Esophagus muscularis mucosa (tissue), 4 donors: ENCODE measurements at regions not wholly inside any gene's neighbourhood (a gene's known extent, or its start where the extent isn't known, plus 50 kb on each side); places are given as distances from the start of the nearest gene placed in this dataset.

Experiments
- DNase-seq: peaks from one replicate; pipeline ENCODE4 v3.0.0-alpha.2; 2017; ENCODE audit errors: extremely low spot score
- H3K27ac ChIP-seq, 4 donors: fragments of 200-600 bp; sonication (generic); replicated peaks in 1 of 4; 1 replicate in 3 of 4; 2 replicates in 1 of 4; pipeline ENCODE4 v1.5.1; 2016 to 2019; ENCODE audit warnings: mild to moderate bottlenecking in 1 of 4
- H3K27me3 ChIP-seq, 4 donors: fragments of 200-600 bp; sonication (generic); one replicate each; pipeline versions ENCODE4 v1.5.1 to v1.6.0; 2016 to 2019
- H3K36me3 ChIP-seq, 4 donors: fragments of 200-600 bp; sonication (generic); one replicate each; pipeline ENCODE4 v1.5.1; 2016 to 2019
- H3K4me1 ChIP-seq, 4 donors: fragments of 200-600 bp; sonication (generic); one replicate each; pipeline ENCODE4 v1.5.1; 2016 to 2019
- H3K4me3 ChIP-seq, 4 donors: fragments of 200-600 bp; sonication (generic); 1 replicate in 2 of 4; 2 replicates in 2 of 4; pipeline ENCODE4 v1.5.1; 2016 to 2019; ENCODE audit warnings: mild to moderate bottlenecking in 4 of 4, moderate library complexity in 1 of 4
- H3K9me3 ChIP-seq, 4 donors: fragments of 200-600 bp; sonication (generic); 1 replicate in 3 of 4; 2 replicates in 1 of 4; pipeline ENCODE4 v1.5.1; 2016 to 2019
- CTCF ChIP-seq, 3 experiments: fragments of 200-600 bp in 2 of 3; fragments of 450-650 bp in 1 of 3; sonication (generic) in 2 of 3; IDR thresholded peaks; one replicate each; pipeline ENCODE4 v1.5.1; 2017 to 2019; ENCODE audit warnings: antibody characterized with exemption in 3 of 3, mild to moderate bottlenecking in 2 of 3, moderate library complexity in 1 of 3
- EP300 ChIP-seq: sonication (generic); formaldehyde crosslinking; IDR thresholded peaks from one replicate; pipeline ENCODE4 v1.6.1; 2017; ENCODE audit warnings: antibody characterized with exemption
- POLR2A ChIP-seq: fragments of 450-650 bp; IDR thresholded peaks from one replicate; pipeline ENCODE4 v1.6.1; 2017; ENCODE audit warnings: antibody characterized with exemption, moderate library complexity, mild to moderate bottlenecking, low read depth
- POLR2AphosphoS5 ChIP-seq, 2 donors: sonication (generic); formaldehyde crosslinking; IDR thresholded peaks; one replicate each; pipeline ENCODE4 v1.6.1; 2017; ENCODE audit warnings: antibody characterized with exemption in 2 of 2
- WGBS: methylation state at CpG from one replicate; pipeline ENCODE4 v1.1.5; 2018; 5-methylcytosine and 5-hydroxymethylcytosine counted together
- intact Hi-C: fragments of 100-400 bp; cut with DNase I; formaldehyde crosslinking; loops from one replicate; pipeline ENCODE4 v1.15.1; 2023

DNA sequence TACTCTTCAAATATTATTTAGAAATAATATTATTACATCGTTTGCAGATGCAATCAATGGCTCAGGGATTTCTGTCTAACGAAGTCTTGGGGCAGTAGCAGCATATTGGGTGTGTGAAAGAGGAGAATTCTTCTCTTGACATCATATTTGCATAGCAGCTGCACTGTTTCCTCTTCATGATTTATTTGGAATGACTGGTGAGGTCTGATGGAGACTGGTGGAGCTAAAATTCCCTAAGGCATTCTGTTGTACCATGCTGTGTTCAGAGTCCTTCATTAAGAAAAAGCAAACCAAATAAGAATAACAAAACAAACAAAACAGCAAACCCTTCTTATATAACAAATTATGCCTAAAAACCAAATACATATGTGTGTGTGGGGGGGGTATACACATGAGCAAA, 177.6 kb downstream of the DIRAS2 start:
- peaks cover 0 to 4% (median 0%) of the 10 kb centered on the region in 4 donors for H3K27me3 ChIP-seq
- intact Hi-C loops = no loop called here
- 51% methylated on average over 2 of the region's 2 CpGs for WGBS

GRCh38 chr9:90466441-90466840, 176.2 kb downstream of the DIRAS2 start:
- no peak overlapping the region for H3K4me3 ChIP-seq
- TF ChIP-seq CTCF (IDR thresholded peaks at IDR 0.05) (no peak), EP300 (no peak), POLR2AphosphoS5 (IDR thresholded peaks at IDR 0.05) (no peak), POLR2A (no peak)
- H3K27me3 ChIP-seq = no peaks in the 10 kb centered on the region
- H3K4me1 ChIP-seq = no peaks in the 10 kb centered on the region
- H3K36me3 ChIP-seq = no peaks in the 10 kb centered on the region
- intact Hi-C loops = no loop called here
- peak; percentile 62 for DNase-seq
- H3K27ac ChIP-seq = no peak overlapping the region
- H3K9me3 ChIP-seq = no peaks in the 10 kb centered on the region
- 96% methylated on average over 3 of the region's 3 CpGs for WGBS

More for the DNA sequence above, 177.6 kb downstream of the DIRAS2 start:
- no peak overlapping the region for H3K4me3 ChIP-seq
- H3K36me3 ChIP-seq = no peaks in the 10 kb centered on the region
- no peak overlapping the region for H3K27ac ChIP-seq
- DNase-seq = no peak
- no peaks in the 10 kb centered on the region for H3K9me3 ChIP-seq
- no peak for TF ChIP-seq POLR2AphosphoS5 (IDR thresholded peaks at IDR 0.05)
- H3K4me1 ChIP-seq = no peaks in the 10 kb centered on the region

GRCh38 chr9:90469435-90469834, 173.2 kb downstream of the DIRAS2 start:
- no peak overlapping the region for H3K27ac ChIP-seq
- no peak for DNase-seq
- TF ChIP-seq POLR2AphosphoS5 (IDR thresholded peaks at IDR 0.05) (no peak), POLR2A (no peak), CTCF (IDR thresholded peaks at IDR 0.05) (no peak), EP300 (no peak)
- H3K4me3 ChIP-seq = no peak overlapping the region
- H3K4me1 ChIP-seq = no peaks in the 10 kb centered on the region
- intact Hi-C loops = no loop called here
- H3K36me3 ChIP-seq = no peaks in the 10 kb centered on the region
- 78% methylated on average over 8 of the region's 8 CpGs for WGBS
- no peaks in the 10 kb centered on the region for H3K27me3 ChIP-seq
- H3K9me3 ChIP-seq = no peaks in the 10 kb centered on the region

- no peak for TF ChIP-seq POLR2AphosphoS5 (IDR thresholded peaks at IDR 0.05)
- TF ChIP-seq POLR2A = no peak
- no peak for TF ChIP-seq EP300
- no peak for TF ChIP-seq CTCF (IDR thresholded peaks at IDR 0.05)
- Histone ChIP-seq H3K36me3 (no peaks in the 10 kb centered on the region), H3K4me3 (no peak overlapping the region), H3K27me3 (no peaks in the 10 kb centered on the region), H3K4me1 (no peaks in the 10 kb centered on the region), H3K27ac (no peak overlapping the region), H3K9me3 (no peaks in the 10 kb centered on the region)
- intact Hi-C loops = no loop called here
- 89% methylated on average over 6 of the region's 6 CpGs for WGBS
- DNase-seq = no peak
Observed at GRCh38 chr9:90469865-90470387, 172.7 kb downstream of the DIRAS2 start.

GRCh38 chr9:90476058-90476457, 166.6 kb downstream of the DIRAS2 start:
- no peaks in the 10 kb centered on the region for H3K27me3 ChIP-seq
- no peak for TF ChIP-seq EP300
- TF ChIP-seq POLR2AphosphoS5 (IDR thresholded peaks at IDR 0.05) = no peak
- TF ChIP-seq CTCF (IDR thresholded peaks at IDR 0.05) = no peak
- no peak for TF ChIP-seq POLR2A
- H3K36me3 ChIP-seq = no peaks in the 10 kb centered on the region
- H3K9me3 ChIP-seq = no peaks in the 10 kb centered on the region
- no peak overlapping the region for H3K27ac ChIP-seq
- intact Hi-C loops = no loop called here
- H3K4me3 ChIP-seq = no peak overlapping the region
- DNase-seq = no peak
- H3K4me1 ChIP-seq = no peaks in the 10 kb centered on the region
